H9 (cell line): ENCODE measurements at regions not wholly inside any gene's neighbourhood (a gene's known extent, or its start where the extent isn't known, plus 50 kb on each side); places are given as distances from the start of the nearest gene placed in this dataset.

Source experiments
- DNase-seq: peaks from one replicate; pipeline ENCODE4 v3.0.0-alpha.2; 2017
- H2AFZ ChIP-seq: one replicate; pipeline ENCODE4 v1.6.1; 2013; ENCODE audit warnings: mild to moderate bottlenecking, low read length, control low read depth, moderate library complexity
- H2AK5ac ChIP-seq: 2 replicates; pipeline ENCODE4 v1.6.1; 2013; ENCODE audit warnings: low read length, control low read depth, mixed read lengths; ENCODE audit not compliant: insufficient read length
- H2BK120ac ChIP-seq: one replicate; pipeline ENCODE4 v1.6.1; 2013; ENCODE audit warnings: low read depth, mild to moderate bottlenecking, low read length, control low read depth, inconsistent platforms; ENCODE audit not compliant: poor library complexity, severe bottlenecking
- H2BK12ac ChIP-seq: 2 replicates; pipeline ENCODE4 v1.6.1; 2013; ENCODE audit warnings: low read length, control low read depth, mixed read lengths, low read depth; ENCODE audit not compliant: insufficient read length
- H2BK15ac ChIP-seq: 2 replicates; pipeline ENCODE4 v1.6.1; 2013; ENCODE audit warnings: low read depth, low read length, control low read depth
- H2BK20ac ChIP-seq: one replicate; pipeline ENCODE4 v1.6.1; 2013; ENCODE audit warnings: low read depth, mild to moderate bottlenecking, low read length, control low read depth, inconsistent platforms; ENCODE audit not compliant: poor library complexity, severe bottlenecking
- H2BK5ac ChIP-seq: 2 replicates; pipeline ENCODE4 v1.6.1; 2013; ENCODE audit warnings: low read length, control low read depth, mixed read lengths; ENCODE audit not compliant: insufficient read length
- H3K14ac ChIP-seq: 2 replicates; pipeline ENCODE4 v1.6.1; 2013; ENCODE audit warnings: low read length, control low read depth; ENCODE audit not compliant: insufficient read depth
- H3K18ac ChIP-seq: 2 replicates; pipeline ENCODE4 v1.6.1; 2013; ENCODE audit warnings: low read depth, mild to moderate bottlenecking, mixed read lengths, low read length, control low read depth; ENCODE audit not compliant: insufficient read length
- H3K23ac ChIP-seq: 2 replicates; pipeline ENCODE4 v1.6.1; 2013; ENCODE audit warnings: low read length, control low read depth, mixed read lengths, low read depth; ENCODE audit not compliant: insufficient read length
- H3K23me2 ChIP-seq: 2 replicates; pipeline ENCODE4 v1.6.1; 2013; ENCODE audit warnings: low read depth, mild to moderate bottlenecking, mixed read lengths, low read length, control low read depth; ENCODE audit not compliant: insufficient read length, poor library complexity, severe bottlenecking
- H3K27ac ChIP-seq: 2 replicates; pipeline ENCODE4 v1.5.1; 2013; ENCODE audit warnings: low read length, control low read depth, mixed read lengths, low read depth; ENCODE audit not compliant: insufficient read length
- H3K27me3 ChIP-seq: 2 replicates; pipeline ENCODE4 v1.6.1; 2013; ENCODE audit warnings: low read length, control low read depth, inconsistent platforms; ENCODE audit not compliant: insufficient read depth
- H3K4ac ChIP-seq: 2 replicates; pipeline ENCODE4 v1.6.1; 2013; ENCODE audit warnings: low read depth, mild to moderate bottlenecking, control low read depth, inconsistent platforms, low read length, moderate library complexity
- H3K4me1 ChIP-seq: 2 replicates; pipeline ENCODE4 v1.6.1; 2013; ENCODE audit warnings: low read length, control low read depth, inconsistent platforms; ENCODE audit not compliant: insufficient read depth
- H3K4me2 ChIP-seq: 2 replicates; pipeline ENCODE4 v1.6.1; 2013; ENCODE audit warnings: low read length, control low read depth, mixed read lengths; ENCODE audit not compliant: insufficient read length, insufficient read depth
- H3K56ac ChIP-seq: 2 replicates; pipeline ENCODE4 v1.6.1; 2013; ENCODE audit warnings: low read depth, mild to moderate bottlenecking, mixed read lengths, low read length, control low read depth; ENCODE audit not compliant: insufficient read length
- H3K79me1 ChIP-seq: 2 replicates; pipeline ENCODE4 v1.6.1; 2013; ENCODE audit warnings: low read depth, mild to moderate bottlenecking, moderate library complexity, low read length, control low read depth, inconsistent platforms; ENCODE audit not compliant: insufficient read depth, poor library complexity, severe bottlenecking
- H3K79me2 ChIP-seq: 2 replicates; pipeline ENCODE4 v1.6.1; 2013; ENCODE audit warnings: low read length, control low read depth, inconsistent platforms; ENCODE audit not compliant: insufficient read depth
- H3K9ac ChIP-seq: 2 replicates; pipeline ENCODE4 v1.6.1; 2013; ENCODE audit warnings: low read length, control low read depth, mixed read lengths; ENCODE audit not compliant: insufficient read length; ENCODE audit errors: extremely low read depth
- H3K9me3 ChIP-seq: one replicate; pipeline ENCODE4 v1.6.1; 2013; ENCODE audit warnings: low read depth, low read length, inconsistent platforms; ENCODE audit not compliant: control insufficient read depth
- H3T11ph ChIP-seq: one replicate; pipeline ENCODE4 v1.6.1; 2013; ENCODE audit warnings: mild to moderate bottlenecking, low read length, control low read depth, inconsistent platforms
- H4K20me1 ChIP-seq: one replicate; pipeline ENCODE4 v1.6.1; 2013; ENCODE audit not compliant: control insufficient read depth, insufficient read length, insufficient read depth
- H4K5ac ChIP-seq: 2 replicates; pipeline ENCODE4 v1.6.1; 2013; ENCODE audit warnings: low read depth, mild to moderate bottlenecking, mixed read lengths, low read length, control low read depth; ENCODE audit not compliant: insufficient read length
- H4K8ac ChIP-seq: replicated peaks from 2 replicates; pipeline ENCODE4 v1.6.1; 2013; ENCODE audit warnings: low read length, control low read depth, mixed read lengths, low read depth; ENCODE audit not compliant: insufficient read length
- H4K91ac ChIP-seq: 2 replicates; pipeline ENCODE4 v1.6.1; 2013; ENCODE audit warnings: low read depth, mild to moderate bottlenecking, moderate library complexity, mixed read lengths, low read length, control low read depth; ENCODE audit not compliant: insufficient read length
- H3K27ac Mint-ChIP-seq, 3 experiments: 2 replicates in 2 of 3; 3 replicates in 1 of 3; pipeline ENCODE4 v1.8.0; 2020 to 2021; ENCODE audit warnings: mixed read lengths in 3 of 3, mild to moderate bottlenecking in 1 of 3, moderate library complexity in 1 of 3
- H3K27me3 Mint-ChIP-seq: 2 replicates; pipeline ENCODE4 v1.8.0; 2021; ENCODE audit warnings: low read depth, mild to moderate bottlenecking, moderate library complexity, mixed read lengths
- H3K36me3 Mint-ChIP-seq, 3 experiments: 2 replicates in 2 of 3; 3 replicates in 1 of 3; pipeline ENCODE4 v1.8.0; 2020 to 2021; ENCODE audit warnings: low read depth in 3 of 3, mixed read lengths in 3 of 3; ENCODE audit not compliant: insufficient read depth in 1 of 3
- H3K4me1 Mint-ChIP-seq, 2 experiments: 2 replicates each; pipeline ENCODE4 v1.8.0; 2020; ENCODE audit warnings: mixed read lengths in 2 of 2
- H3K4me3 Mint-ChIP-seq, 2 experiments: 2 replicates in 1 of 2; 3 replicates in 1 of 2; pipeline ENCODE4 v1.8.0; 2020 to 2021; ENCODE audit warnings: mild to moderate bottlenecking in 2 of 2, mixed read lengths in 2 of 2, moderate library complexity in 1 of 2
- H3K9me3 Mint-ChIP-seq, 2 experiments: 2 replicates in 1 of 2; 3 replicates in 1 of 2; pipeline ENCODE4 v1.8.0; 2020; ENCODE audit warnings: mild to moderate bottlenecking in 2 of 2, mixed read lengths in 2 of 2, moderate library complexity in 1 of 2
- WGBS: extraction: QIAGEN DNeasy Blood & Tissue Kit; methylation state at CpG from one replicate; pipeline ENCODE4 v1.1.7; 2013; ENCODE audit warnings: missing lambda C conversion rate, low lambda C conversion rate, mixed read lengths; ENCODE audit not compliant: insufficient read length; ENCODE audit errors: extremely low coverage; 5-methylcytosine and 5-hydroxymethylcytosine counted together
- TF ChIP-seq, protein P1 (sequence below): fragments of 200-600 bp; sonication (generic); conservative IDR thresholded peaks from 3 replicates; pipeline ENCODE4 v1.8.0; 2021; ENCODE audit warnings: antibody characterized with exemption, mild to moderate bottlenecking

DNA sequence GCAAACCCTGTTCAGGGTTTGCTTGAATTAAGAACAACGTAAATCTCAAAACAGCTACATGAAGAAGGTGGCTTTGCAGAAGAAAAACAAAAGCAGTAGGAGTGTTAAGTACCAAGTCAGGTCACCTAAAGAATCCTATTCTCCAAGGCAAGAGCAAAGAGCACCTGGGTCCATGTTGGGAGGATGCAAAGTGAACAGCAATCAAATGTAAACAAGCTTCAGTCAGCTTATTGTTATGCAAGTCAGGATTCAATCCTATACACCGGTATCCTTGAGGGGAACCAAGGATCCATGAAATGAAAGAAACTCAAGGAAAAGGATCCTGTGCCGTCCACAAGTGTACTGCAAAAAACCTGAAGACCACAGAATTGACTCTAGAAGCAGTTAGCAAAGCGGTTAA, 261.0 kb upstream of the DDX18 start:
- Histone ChIP-seq H3K4me2 (peak overlapping the region; percentile 31), H4K91ac (no peak overlapping the region), H3K18ac (no peak overlapping the region), H3K9me3 (no peaks in the 10 kb centered on the region), H2BK15ac (no peak overlapping the region), H3K27ac (peak overlapping the region; percentile 3), H3K56ac (no peak overlapping the region), H3K79me1 (no peaks in the 10 kb centered on the region), H2BK12ac (no peak overlapping the region), H3K9ac (no peak overlapping the region), H4K8ac (no peak overlapping the region), H3K4me1 (peaks cover 14% of the 10 kb centered on the region; the same call in 1 of the 2 replicates), H3K79me2 (no peaks in the 10 kb centered on the region), H3T11ph (no peak overlapping the region), H2BK5ac (no peak overlapping the region), H3K23ac (no peak overlapping the region), H3K14ac (no peak overlapping the region), H2AK5ac (no peak overlapping the region), H3K23me2 (no peaks in the 10 kb centered on the region), H2BK120ac (no peak overlapping the region), H2BK20ac (no peak overlapping the region), H4K5ac (no peak overlapping the region), H4K20me1 (no peaks in the 10 kb centered on the region), H3K27me3 (no peaks in the 10 kb centered on the region), H2AFZ (no peak overlapping the region), H3K4ac (no peak overlapping the region)
- TF ChIP-seq, protein P1, sequence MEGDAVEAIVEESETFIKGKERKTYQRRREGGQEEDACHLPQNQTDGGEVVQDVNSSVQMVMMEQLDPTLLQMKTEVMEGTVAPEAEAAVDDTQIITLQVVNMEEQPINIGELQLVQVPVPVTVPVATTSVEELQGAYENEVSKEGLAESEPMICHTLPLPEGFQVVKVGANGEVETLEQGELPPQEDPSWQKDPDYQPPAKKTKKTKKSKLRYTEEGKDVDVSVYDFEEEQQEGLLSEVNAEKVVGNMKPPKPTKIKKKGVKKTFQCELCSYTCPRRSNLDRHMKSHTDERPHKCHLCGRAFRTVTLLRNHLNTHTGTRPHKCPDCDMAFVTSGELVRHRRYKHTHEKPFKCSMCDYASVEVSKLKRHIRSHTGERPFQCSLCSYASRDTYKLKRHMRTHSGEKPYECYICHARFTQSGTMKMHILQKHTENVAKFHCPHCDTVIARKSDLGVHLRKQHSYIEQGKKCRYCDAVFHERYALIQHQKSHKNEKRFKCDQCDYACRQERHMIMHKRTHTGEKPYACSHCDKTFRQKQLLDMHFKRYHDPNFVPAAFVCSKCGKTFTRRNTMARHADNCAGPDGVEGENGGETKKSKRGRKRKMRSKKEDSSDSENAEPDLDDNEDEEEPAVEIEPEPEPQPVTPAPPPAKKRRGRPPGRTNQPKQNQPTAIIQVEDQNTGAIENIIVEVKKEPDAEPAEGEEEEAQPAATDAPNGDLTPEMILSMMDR = no peak
- WGBS = no CpG with 5 or more reads among the region's 4 CpGs
- Mint-ChIP-seq H3K36me3 (peaks cover 2 to 10% (median 5%) of the 10 kb centered on the region in 3 experiments; a peak in 2 of 7 replicates), H3K4me3 (peak overlapping the region; percentile 16 to 20; a peak in 3 of 5 replicates), H3K9me3 (no peaks in the 10 kb centered on the region), H3K27me3 (no peaks in the 10 kb centered on the region), H3K4me1 (peaks cover 52 to 62% of the 10 kb centered on the region in 2 experiments), H3K27ac (peak overlapping the region; percentile 29 to 84 (median 47); a peak in 4 of 7 replicates)
- DNase-seq = peak; percentile 63
